Testis (tissue), 2 donors: ENCODE measurements at regions not wholly inside any gene's neighbourhood (a gene's known extent, or its start where the extent isn't known, plus 50 kb on each side); places are given as distances from the start of the nearest gene placed in this dataset.

Experiments
- DNase-seq: peaks from one replicate; pipeline ENCODE4 v3.0.0-alpha.2; 2019
- H3K27ac ChIP-seq, 2 donors: fragments of 200-600 bp; sonication (generic); one replicate each; pipeline ENCODE4 v1.5.1; 2019
- H3K27me3 ChIP-seq: fragments of 200-600 bp; sonication (generic); one replicate; pipeline ENCODE4 v1.5.1; 2019
- H3K36me3 ChIP-seq: fragments of 200-600 bp; sonication (generic); one replicate; pipeline ENCODE4 v1.5.1; 2017; ENCODE audit warnings: low read depth; ENCODE audit errors: missing control alignments
- H3K4me1 ChIP-seq: fragments of 200-600 bp; sonication (generic); one replicate; pipeline ENCODE4 v1.5.1; 2019
- H3K4me3 ChIP-seq, 2 donors: fragments of 200-600 bp; sonication (generic); one replicate each; pipeline ENCODE4 v1.5.1; 2017 to 2019
- H3K9me3 ChIP-seq: fragments of 200-600 bp; sonication (generic); one replicate; pipeline ENCODE4 v1.5.1; 2017
- POLR2A ChIP-seq: fragments of 450-650 bp; IDR thresholded peaks from one replicate; pipeline ENCODE4 v1.6.1; 2017; ENCODE audit warnings: antibody characterized with exemption, mild to moderate bottlenecking, moderate library complexity
- WGBS, 2 donors: methylation state at CpG; one replicate each; pipeline ENCODE4 v1.1.5; 2018; 5-methylcytosine and 5-hydroxymethylcytosine counted together
- intact Hi-C: fragments of 100-400 bp; cut with DNase I; formaldehyde crosslinking; loops from one replicate; pipeline ENCODE4 v1.15.1; 2023; ENCODE audit warnings: low total_unique reads
- TF ChIP-seq, protein P1 (sequence below), 3 experiments: fragments of 450-650 bp in 2 of 3; fragments of 200-600 bp in 1 of 3; sonication (generic) in 1 of 3; IDR thresholded peaks; one replicate each; pipeline ENCODE4 v1.5.1; 2016 to 2019; ENCODE audit warnings: antibody characterized with exemption in 3 of 3, mild to moderate bottlenecking in 2 of 3, moderate library complexity in 1 of 3

DNA sequence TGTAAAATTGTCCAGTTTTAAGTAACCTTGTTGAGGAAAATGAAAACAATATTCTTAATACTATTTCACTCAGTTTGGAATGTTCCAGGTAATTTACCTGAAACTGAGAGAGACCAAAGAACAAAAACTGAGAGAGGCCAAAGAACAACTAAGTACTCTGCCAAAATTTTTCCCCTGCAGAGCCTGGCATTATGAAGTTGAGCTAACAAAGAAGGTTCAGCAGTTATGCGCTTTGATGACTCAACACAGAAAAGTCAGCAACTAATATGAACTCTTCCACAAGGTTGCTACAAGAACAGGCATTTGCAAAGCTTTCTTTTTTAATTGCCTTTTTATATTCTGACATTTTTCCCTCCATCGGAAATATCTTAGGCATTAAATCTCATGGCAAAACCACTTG, 270.9 kb downstream of the CHRM3 start:
- WGBS, 2 donors = 94 to 97% methylated on average over 2 of the region's 2 CpGs
- intact Hi-C loops = no loop called here
- DNase-seq = no peak

GRCh38 chr1:239662950-239663349, 276.6 kb downstream of the CHRM3 start:
- no peak for DNase-seq
- no peak for TF ChIP-seq POLR2A
- TF ChIP-seq, protein P1, sequence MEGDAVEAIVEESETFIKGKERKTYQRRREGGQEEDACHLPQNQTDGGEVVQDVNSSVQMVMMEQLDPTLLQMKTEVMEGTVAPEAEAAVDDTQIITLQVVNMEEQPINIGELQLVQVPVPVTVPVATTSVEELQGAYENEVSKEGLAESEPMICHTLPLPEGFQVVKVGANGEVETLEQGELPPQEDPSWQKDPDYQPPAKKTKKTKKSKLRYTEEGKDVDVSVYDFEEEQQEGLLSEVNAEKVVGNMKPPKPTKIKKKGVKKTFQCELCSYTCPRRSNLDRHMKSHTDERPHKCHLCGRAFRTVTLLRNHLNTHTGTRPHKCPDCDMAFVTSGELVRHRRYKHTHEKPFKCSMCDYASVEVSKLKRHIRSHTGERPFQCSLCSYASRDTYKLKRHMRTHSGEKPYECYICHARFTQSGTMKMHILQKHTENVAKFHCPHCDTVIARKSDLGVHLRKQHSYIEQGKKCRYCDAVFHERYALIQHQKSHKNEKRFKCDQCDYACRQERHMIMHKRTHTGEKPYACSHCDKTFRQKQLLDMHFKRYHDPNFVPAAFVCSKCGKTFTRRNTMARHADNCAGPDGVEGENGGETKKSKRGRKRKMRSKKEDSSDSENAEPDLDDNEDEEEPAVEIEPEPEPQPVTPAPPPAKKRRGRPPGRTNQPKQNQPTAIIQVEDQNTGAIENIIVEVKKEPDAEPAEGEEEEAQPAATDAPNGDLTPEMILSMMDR (IDR thresholded peaks at IDR 0.05) = no peak
- H3K4me1 ChIP-seq = no peaks in the 10 kb centered on the region
- intact Hi-C loops = no loop called here
- no peaks in the 10 kb centered on the region for H3K36me3 ChIP-seq
- WGBS, 2 donors = 76 to 84% methylated on average over 3 of the region's 3 CpGs
- H3K27me3 ChIP-seq = no peaks in the 10 kb centered on the region
- no peak overlapping the region for H3K4me3 ChIP-seq
- H3K9me3 ChIP-seq = no peaks in the 10 kb centered on the region
- H3K27ac ChIP-seq = no peak overlapping the region

More for the DNA sequence above, 270.9 kb downstream of the CHRM3 start:
- no peaks in the 10 kb centered on the region for H3K4me1 ChIP-seq
- no peak for TF ChIP-seq POLR2A
- TF ChIP-seq, protein P1 (IDR thresholded peaks at IDR 0.05) = no peak
- no peak overlapping the region for H3K27ac ChIP-seq
- H3K4me3 ChIP-seq = no peak overlapping the region
- H3K9me3 ChIP-seq = no peaks in the 10 kb centered on the region
- no peaks in the 10 kb centered on the region for H3K36me3 ChIP-seq
- H3K27me3 ChIP-seq = no peaks in the 10 kb centered on the region

GRCh38 chr1:239672256-239672655, 285.9 kb downstream of the CHRM3 start:
- no peak for DNase-seq
- intact Hi-C loops = no loop called here
- H3K9me3 ChIP-seq = no peaks in the 10 kb centered on the region
- H3K4me1 ChIP-seq = no peaks in the 10 kb centered on the region
- H3K27me3 ChIP-seq = no peaks in the 10 kb centered on the region
- H3K36me3 ChIP-seq = no peaks in the 10 kb centered on the region
- H3K27ac ChIP-seq = no peak overlapping the region
- TF ChIP-seq POLR2A = no peak
- TF ChIP-seq, protein P1 (IDR thresholded peaks at IDR 0.05) = no peak
- 86 to 100% methylated on average over 1 of the region's 1 CpG for WGBS, 2 donors
- H3K4me3 ChIP-seq = no peak overlapping the region

DNA sequence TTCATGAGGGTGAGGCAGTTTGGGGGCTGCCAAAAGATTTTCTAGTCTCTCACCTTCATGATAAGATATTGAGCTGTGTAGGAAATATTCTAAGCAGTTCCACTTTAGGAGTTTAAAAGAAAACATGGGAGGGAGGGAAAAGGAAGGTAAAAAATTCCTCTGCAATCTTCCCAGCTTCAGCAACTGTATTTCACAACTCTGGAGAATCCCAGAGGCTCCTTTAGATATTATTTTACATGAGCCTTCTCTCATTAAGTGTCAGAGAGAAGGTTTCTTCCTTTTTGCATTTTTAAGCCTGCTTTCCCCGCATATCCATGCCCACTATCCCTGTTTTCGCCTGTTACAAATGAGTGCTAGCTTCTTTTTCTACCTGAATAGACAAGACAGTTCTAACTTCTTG, 289.4 kb downstream of the CHRM3 start:
- intact Hi-C loops = no loop called here
- WGBS, 2 donors = 88 to 94% methylated on average over 2 of the region's 2 CpGs
- Histone ChIP-seq H3K4me3 (no peak overlapping the region), H3K9me3 (no peaks in the 10 kb centered on the region), H3K4me1 (no peaks in the 10 kb centered on the region), H3K27ac (no peak overlapping the region), H3K36me3 (no peaks in the 10 kb centered on the region), H3K27me3 (no peaks in the 10 kb centered on the region)
- no peak for DNase-seq
- TF ChIP-seq, protein P1 (IDR thresholded peaks at IDR 0.05) = no peak
- no peak for TF ChIP-seq POLR2A

DNA sequence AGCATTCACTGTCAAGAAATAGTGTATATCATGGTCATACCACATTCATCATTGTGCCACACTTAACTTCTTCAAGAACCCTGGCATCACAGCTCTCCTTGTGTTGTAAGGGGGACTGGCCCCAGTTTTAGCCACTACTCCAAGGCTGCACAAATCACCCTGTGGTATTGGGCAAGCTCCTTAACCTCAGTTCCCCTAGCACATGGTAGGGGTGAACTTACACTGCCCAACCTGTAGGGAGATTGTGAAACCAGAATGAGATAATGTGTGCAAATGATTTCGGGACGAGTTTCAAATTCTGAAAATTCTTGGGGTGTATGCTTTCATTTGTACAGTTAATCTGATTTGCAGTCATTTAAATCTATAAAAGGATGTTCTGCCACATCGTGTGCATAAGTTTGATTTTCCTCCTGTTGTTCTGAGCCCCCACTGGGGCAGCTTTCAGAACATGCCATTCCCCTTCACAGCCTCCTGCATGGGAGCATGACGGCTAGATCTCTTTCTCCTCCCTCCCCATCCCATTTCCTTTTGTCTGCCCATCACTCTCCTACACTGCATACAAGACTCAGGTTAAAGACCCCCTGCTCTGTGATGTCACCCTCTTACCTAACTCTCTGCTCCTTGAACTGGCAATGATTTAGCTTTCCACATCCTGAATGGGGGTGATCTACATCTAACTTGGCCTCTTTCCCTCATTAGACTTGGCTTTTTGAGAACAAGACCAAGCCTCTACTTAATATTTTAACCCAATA, 290.3 kb downstream of the CHRM3 start:
- TF ChIP-seq POLR2A = no peak
- TF ChIP-seq, protein P1 (IDR thresholded peaks at IDR 0.05) = no peak
- no peak for DNase-seq
- no peak overlapping the region for H3K4me3 ChIP-seq
- H3K9me3 ChIP-seq = no peaks in the 10 kb centered on the region
- no peak overlapping the region for H3K27ac ChIP-seq
- no peaks in the 10 kb centered on the region for H3K4me1 ChIP-seq
- WGBS, 2 donors = 61 to 63% methylated on average over 4 of the region's 4 CpGs
- intact Hi-C loops = no loop called here
- H3K36me3 ChIP-seq = no peaks in the 10 kb centered on the region
- no peaks in the 10 kb centered on the region for H3K27me3 ChIP-seq
